Right renal pelvis (tissue), 4 donors: ENCODE measurements at regions not wholly inside any gene's neighbourhood (a gene's known extent, or its start where the extent isn't known, plus 50 kb on each side); places are given as distances from the start of the nearest gene placed in this dataset.

Experiments used
- DNase-seq, 4 donors: peaks; one replicate each; pipeline ENCODE4 v3.0.0-alpha.2; 2013; ENCODE audit warnings: low read depth in 4 of 4, low spot score in 3 of 4, missing footprints in 1 of 4

GRCh38 chr2:196276421-196276820 is 105.0 kb upstream of the STK17B start:
- DNase-seq: no peak

GRCh38 chr2:196277002-196277401 is 105.6 kb upstream of the STK17B start:
- DNase-seq: no peak

GRCh38 chr2:196278491-196278911 is 107.1 kb upstream of the STK17B start:
- no peak for DNase-seq

GRCh38 chr2:196279541-196279940 is 108.2 kb upstream of the STK17B start:
- DNase-seq: no peak

- DNase-seq: no peak
Observed at GRCh38 chr2:196284144-196284844, 112.9 kb upstream of the STK17B start.

GRCh38 chr2:196284866-196285557 is 113.6 kb upstream of the STK17B start:
- no peak for DNase-seq

GRCh38 chr2:196286821-196287220 is 115.4 kb upstream of the STK17B start:
- DNase-seq: no peak

GRCh38 chr2:196287523-196287922 is 116.1 kb upstream of the STK17B start:
- DNase-seq: no peak

- no peak for DNase-seq
Observed at GRCh38 chr2:196288006-196288538, 116.7 kb upstream of the STK17B start.

GRCh38 chr2:196289000-196289399 is 117.6 kb upstream of the STK17B start:
- no peak for DNase-seq

GRCh38 chr2:196290136-196290535 is 118.8 kb upstream of the STK17B start:
- no peak for DNase-seq

- no peak for DNase-seq
Observed at GRCh38 chr2:196290569-196290968, 119.2 kb upstream of the STK17B start.

GRCh38 chr2:196291426-196291825 is 120.0 kb upstream of the STK17B start:
- no peak for DNase-seq

- no peak for DNase-seq
Observed at GRCh38 chr2:196291873-196292800, 120.8 kb upstream of the STK17B start.

- DNase-seq: no peak
Observed at GRCh38 chr2:196293751-196294515, 122.6 kb upstream of the STK17B start.

GRCh38 chr2:196294516-196294909 is 123.1 kb upstream of the STK17B start:
- DNase-seq: no peak

GRCh38 chr2:196295005-196295404 is 123.6 kb upstream of the STK17B start:
- DNase-seq: no peak

GRCh38 chr2:196298106-196298723 is 126.8 kb upstream of the STK17B start:
- DNase-seq: peak in 1 of 4 donors; percentile 23

- DNase-seq: no peak
Observed at GRCh38 chr2:196307775-196308305, 136.5 kb upstream of the STK17B start.
